T-cell (primary cell): ENCODE measurements at regions not wholly inside any gene's neighbourhood (a gene's known extent, or its start where the extent isn't known, plus 50 kb on each side); places are given as distances from the start of the nearest gene placed in this dataset.
"Not testable (repeated sequence)": the region's sequence is repeated elsewhere in the genome, so short reads cannot be mapped to it uniquely, and the experiment has no call there.

ENCODE experiments used
- ATAC-seq, 4 experiments: fragments of 200-7000 bp in 3 of 4; fragments of 150-1000 bp in 1 of 4; cut with Tn5 transposase; replicated peaks in 1 of 4; 1 replicate in 3 of 4; 2 replicates in 1 of 4; pipeline ENCODE4 v1.10.0; 2021; ENCODE audit warnings: moderate library complexity in 3 of 4, mild to moderate bottlenecking in 2 of 4, moderate number of reproducible peaks in 1 of 4
- CTCF ChIA-PET, 2 donors: fragments of 300-600 bp; sonication (Branson Sonifier 250); formaldehyde crosslinking; loops; one replicate each; lab custom pipeline; 2022; ENCODE audit warnings: antibody characterized with exemption in 2 of 2; lab: Charles Lee
- POLR2A ChIA-PET, 2 donors: fragments of 300-600 bp; sonication (Branson Sonifier 250); formaldehyde crosslinking; loops; one replicate each; lab custom pipeline; 2022; ENCODE audit warnings: antibody characterized with exemption in 2 of 2; lab: Charles Lee
- DNase-seq, 35 experiments: peaks; one replicate each; pipeline versions ENCODE4 v3.0.0 to v3.0.0-alpha.2; 2013 to 2023
- H3K27ac ChIP-seq: one replicate; pipeline ENCODE4 v1.5.1; 2013; ENCODE audit warnings: low read length
- H3K27me3 ChIP-seq, 2 experiments: replicated peaks in 1 of 2; 1 replicate in 1 of 2; 2 replicates in 1 of 2; pipeline versions ENCODE4 v1.6.1 to v1.7.0; 2013; ENCODE audit warnings: low read length in 1 of 2, mixed read lengths in 1 of 2; ENCODE audit not compliant: control insufficient read depth in 2 of 2, insufficient read depth in 2 of 2; ENCODE audit errors: extremely low read depth in 1 of 2
- H3K36me3 ChIP-seq, 2 donors: 1 replicate in 1 of 2; 2 replicates in 1 of 2; pipeline versions ENCODE4 v1.6.1 to v1.7.0; 2013; ENCODE audit warnings: low read length in 1 of 2; ENCODE audit not compliant: control insufficient read depth in 2 of 2, insufficient read depth in 1 of 2; ENCODE audit errors: extremely low read depth in 1 of 2
- H3K4me1 ChIP-seq, 2 experiments: 1 replicate in 1 of 2; 2 replicates in 1 of 2; pipeline versions ENCODE4 v1.6.1 to v1.7.0; 2013; ENCODE audit warnings: low read length in 2 of 2, mixed read lengths in 1 of 2; ENCODE audit not compliant: insufficient read depth in 2 of 2, control insufficient read depth in 1 of 2; ENCODE audit errors: extremely low read depth in 1 of 2
- H3K4me3 ChIP-seq, 2 donors: 1 replicate in 1 of 2; 2 replicates in 1 of 2; pipeline versions ENCODE4 v1.5.1 to v1.7.0; 2013; ENCODE audit warnings: mild to moderate bottlenecking in 2 of 2, low read length in 1 of 2, moderate library complexity in 1 of 2; ENCODE audit not compliant: control insufficient read depth in 1 of 2; ENCODE audit errors: extremely low read depth in 1 of 2
- H3K9me3 ChIP-seq: 2 replicates; pipeline ENCODE4 v1.7.0; 2013
- H3K27ac Mint-ChIP-seq, 2 donors: one replicate each; pipeline ENCODE4 v1.8.0; 2020 to 2021; ENCODE audit warnings: mild to moderate bottlenecking in 2 of 2, mixed read lengths in 2 of 2
- H3K27me3 Mint-ChIP-seq, 2 donors: one replicate each; pipeline ENCODE4 v1.8.0; 2021 to 2022; ENCODE audit warnings: mixed read lengths in 2 of 2
- H3K36me3 Mint-ChIP-seq: one replicate; pipeline ENCODE4 v1.8.0; 2021; ENCODE audit warnings: mixed read lengths
- H3K4me1 Mint-ChIP-seq, 3 donors: one replicate each; pipeline ENCODE4 v1.8.0; 2020 to 2022; ENCODE audit warnings: mixed read lengths in 3 of 3, mild to moderate bottlenecking in 1 of 3
- H3K4me3 Mint-ChIP-seq, 3 donors: one replicate each; pipeline ENCODE4 v1.8.0; 2020 to 2022; ENCODE audit warnings: mild to moderate bottlenecking in 3 of 3, mixed read lengths in 3 of 3, moderate library complexity in 3 of 3
- H3K9me3 Mint-ChIP-seq, 3 donors: one replicate each; pipeline ENCODE4 v1.8.0; 2020 to 2022; ENCODE audit warnings: mixed read lengths in 3 of 3
- WGBS: methylation state at CpG from one replicate; pipeline ENCODE4 v1.1.5; 2013; ENCODE audit warnings: missing lambda C conversion rate; ENCODE audit not compliant: insufficient coverage; 5-methylcytosine and 5-hydroxymethylcytosine counted together

GRCh38 chr1:233471851-233472250, 142.1 kb upstream of the KCNK1 start:
- H3K27me3 ChIP-seq, H3K4me1 Mint-ChIP-seq, ATAC-seq, H3K36me3 ChIP-seq, H3K27ac ChIP-seq, H3K9me3 Mint-ChIP-seq, H3K4me3 Mint-ChIP-seq, CTCF ChIA-PET, DNase-seq, H3K9me3 ChIP-seq, H3K27ac Mint-ChIP-seq, H3K36me3 Mint-ChIP-seq, H3K4me3 ChIP-seq, POLR2A ChIA-PET, H3K4me1 ChIP-seq: not testable (repeated sequence)
- peaks cover 12 to 13% of the 10 kb centered on the region in 2 donors for H3K27me3 Mint-ChIP-seq
- 100% methylated on average over 3 of the region's 3 CpGs for WGBS

- ATAC-seq, H3K27ac Mint-ChIP-seq, H3K36me3 ChIP-seq, H3K4me1 Mint-ChIP-seq, H3K4me3 ChIP-seq, DNase-seq, POLR2A ChIA-PET, H3K27ac ChIP-seq, H3K27me3 ChIP-seq, H3K9me3 Mint-ChIP-seq, H3K36me3 Mint-ChIP-seq, H3K9me3 ChIP-seq, CTCF ChIA-PET, H3K4me1 ChIP-seq, H3K4me3 Mint-ChIP-seq: not testable (repeated sequence)
- WGBS, result 59% methylated on average over 7 of the region's 7 CpGs
- H3K27me3 Mint-ChIP-seq, result peaks cover 13 to 16% of the 10 kb centered on the region in 2 donors
Observed at GRCh38 chr1:233472796-233473195, 141.1 kb upstream of the KCNK1 start.

- Histone ChIP-seq H3K9me3 (no peaks in the 10 kb centered on the region), H3K4me1 (no peaks in the 10 kb centered on the region), H3K36me3 (no peaks in the 10 kb centered on the region), H3K27me3 (peaks cover 0 to 3% of the 10 kb centered on the region in 2 experiments), H3K27ac (no peak overlapping the region), H3K4me3 (no peak overlapping the region)
- H3K4me1 Mint-ChIP-seq, result no peaks in the 10 kb centered on the region
- H3K27me3 Mint-ChIP-seq, result peaks cover 18 to 23% of the 10 kb centered on the region in 2 donors
- ATAC-seq (no peak), DNase-seq (no peak)
- POLR2A ChIA-PET, result interaction anchor here in 1 of 2 donors (1.0 kb wide), 1 partner anchor 40 kb away, joined by 4 read pairs; no protein-coding TSS in a partner anchor
- WGBS, result 93% methylated on average over 8 of the region's 11 CpGs
- no peak overlapping the region for H3K27ac Mint-ChIP-seq
- no peak overlapping the region for H3K4me3 Mint-ChIP-seq
- CTCF ChIA-PET, result interaction anchor here in 1 of 2 donors (0.6 kb wide), 1 partner anchor 52 kb away, joined by 7 read pairs; no protein-coding TSS in a partner anchor
- H3K9me3 Mint-ChIP-seq, result peaks cover 0 to 3% (median 3%) of the 10 kb centered on the region in 3 donors
- H3K36me3 Mint-ChIP-seq, result no peaks in the 10 kb centered on the region
Observed at GRCh38 chr1:233473549-233474204, 140.2 kb upstream of the KCNK1 start.

- H3K9me3 ChIP-seq, result no peaks in the 10 kb centered on the region
- peaks cover 0 to 3% (median 0%) of the 10 kb centered on the region in 3 donors for H3K9me3 Mint-ChIP-seq
- H3K27ac ChIP-seq, result no peak overlapping the region
- H3K4me1 Mint-ChIP-seq, result no peaks in the 10 kb centered on the region
- no peaks in the 10 kb centered on the region for H3K4me1 ChIP-seq
- ChIA-PET CTCF (no interaction called here), POLR2A (no interaction called here)
- no peak for DNase-seq
- no peak overlapping the region for H3K4me3 Mint-ChIP-seq
- no peak overlapping the region for H3K4me3 ChIP-seq
- H3K36me3 Mint-ChIP-seq, result no peaks in the 10 kb centered on the region
- peaks cover 0 to 3% of the 10 kb centered on the region in 2 experiments for H3K27me3 ChIP-seq
- no peak overlapping the region for H3K27ac Mint-ChIP-seq
- H3K27me3 Mint-ChIP-seq, result peaks cover 18 to 29% of the 10 kb centered on the region in 2 donors
- no peak for ATAC-seq
- no peaks in the 10 kb centered on the region for H3K36me3 ChIP-seq
Observed at GRCh38 chr1:233477359-233477758, 136.5 kb upstream of the KCNK1 start.

- ChIA-PET CTCF (no interaction called here), POLR2A (no interaction called here)
- no peak overlapping the region for H3K4me3 Mint-ChIP-seq
- H3K27me3 ChIP-seq, result peaks cover 0 to 3% of the 10 kb centered on the region in 2 experiments
- no peak overlapping the region for H3K27ac ChIP-seq
- DNase-seq, result no peak
- no CpG with 5 or more reads among the region's 2 CpGs for WGBS
- H3K9me3 Mint-ChIP-seq, result peaks cover 0 to 3% (median 0%) of the 10 kb centered on the region in 3 donors
- no peaks in the 10 kb centered on the region for H3K36me3 Mint-ChIP-seq
- no peaks in the 10 kb centered on the region for H3K36me3 ChIP-seq
- H3K9me3 ChIP-seq, result no peaks in the 10 kb centered on the region
- H3K27me3 Mint-ChIP-seq, result peaks cover 8 to 22% of the 10 kb centered on the region in 2 donors
- ATAC-seq, result no peak
- no peaks in the 10 kb centered on the region for H3K4me1 ChIP-seq
- H3K4me1 Mint-ChIP-seq, result no peaks in the 10 kb centered on the region
- no peak overlapping the region for H3K27ac Mint-ChIP-seq
- H3K4me3 ChIP-seq, result no peak overlapping the region
Observed at GRCh38 chr1:233478611-233479010, 135.3 kb upstream of the KCNK1 start.

GRCh38 chr1:233479110-233479890, 134.6 kb upstream of the KCNK1 start:
- CTCF ChIA-PET, result interaction anchor here in 1 of 2 donors (0.6 kb wide), 1 partner anchor 23 kb away, joined by 3 read pairs; no protein-coding TSS in a partner anchor
- Mint-ChIP-seq H3K36me3 (no peaks in the 10 kb centered on the region), H3K4me1 (no peaks in the 10 kb centered on the region), H3K27ac (no peak overlapping the region), H3K4me3 (no peak overlapping the region), H3K27me3 (peaks cover 11 to 22% of the 10 kb centered on the region in 2 donors), H3K9me3 (peaks cover 0 to 3% (median 0%) of the 10 kb centered on the region in 3 donors)
- ATAC-seq (no peak), DNase-seq (no peak)
- Histone ChIP-seq H3K27me3 (peaks cover 0 to 3% of the 10 kb centered on the region in 2 experiments), H3K27ac (no peak overlapping the region), H3K4me1 (no peaks in the 10 kb centered on the region), H3K9me3 (no peaks in the 10 kb centered on the region), H3K36me3 (no peaks in the 10 kb centered on the region), H3K4me3 (no peak overlapping the region)
- POLR2A ChIA-PET, result no interaction called here
- 72% methylated on average over 4 of the region's 4 CpGs for WGBS
